ENCODE measurements at regions not wholly inside any gene's neighbourhood (a gene's known extent, or its start where the extent isn't known, plus 50 kb on each side); places are given as distances from the start of the nearest gene placed in this dataset.

- no peak for DNase-seq (ENCODE audit: extremely low spot score)
- no peak for TF ChIP-seq TARDBP (IDR thresholded peaks at IDR 0.05)
- TF ChIP-seq LEF1 (IDR thresholded peaks at IDR 0.05; ENCODE audit: borderline replicate concordance), result no peak
- TF ChIP-seq SUZ12 (IDR thresholded peaks at IDR 0.05), result no peak
- TF ChIP-seq ARNT (IDR thresholded peaks at IDR 0.05), result no peak
- no peak for TF ChIP-seq PKNOX1 (IDR thresholded peaks at IDR 0.05)
- TF ChIP-seq L3MBTL2 (conservative IDR thresholded peaks at IDR 0.05), result no peak
- TF ChIP-seq ELF4 (IDR thresholded peaks at IDR 0.05), result no peak
- no peak for TF ChIP-seq HDGF (IDR thresholded peaks at IDR 0.05; ENCODE audit: borderline replicate concordance)
- no peak for TF ChIP-seq NFRKB (IDR thresholded peaks at IDR 0.05)
- TF ChIP-seq FOXM1 (IDR thresholded peaks at IDR 0.05; ENCODE audit: borderline replicate concordance), result no peak
- TF ChIP-seq FOXK2 (IDR thresholded peaks at IDR 0.05), result no peak
- no peak for TF ChIP-seq FOXA1 (IDR thresholded peaks at IDR 0.05)
- no peak for TF ChIP-seq ZNF384 (IDR thresholded peaks at IDR 0.05)
- TF ChIP-seq BHLHE40 (IDR thresholded peaks at IDR 0.05; ENCODE audit: borderline replicate concordance), result no peak
- TF ChIP-seq SP1 (IDR thresholded peaks at IDR 0.05), result no peak
- TF ChIP-seq CTBP1 (IDR thresholded peaks at IDR 0.05; ENCODE audit: borderline replicate concordance), result no peak
- POLR2A ChIA-PET, result no interaction called here
- CTCF ChIA-PET, result no interaction called here
Measured at GRCh38 chrX:146144039-146144438, 326.4 kb downstream of the SLITRK2 start.

- CTCF ChIA-PET, result no interaction called here
- POLR2A ChIA-PET, result no interaction called here
- no peak for DNase-seq (ENCODE audit: extremely low spot score)
Measured at GRCh38 chrX:146154191-146154590, 336.6 kb downstream of the SLITRK2 start.

GRCh38 chrX:146160443-146161203, 343.0 kb downstream of the SLITRK2 start:
- CTCF ChIA-PET, result no interaction called here
- POLR2A ChIA-PET, result no interaction called here
- DNase-seq (ENCODE audit: extremely low spot score), result no peak
- TF ChIP-seq SUZ12 (IDR thresholded peaks at IDR 0.05) (no peak), CTBP1 (IDR thresholded peaks at IDR 0.05; ENCODE audit: borderline replicate concordance) (no peak), L3MBTL2 (conservative IDR thresholded peaks at IDR 0.05) (no peak), PKNOX1 (IDR thresholded peaks at IDR 0.05) (no peak), FOXA1 (IDR thresholded peaks at IDR 0.05) (no peak), ARNT (IDR thresholded peaks at IDR 0.05) (no peak), NFRKB (IDR thresholded peaks at IDR 0.05) (no peak), BHLHE40 (IDR thresholded peaks at IDR 0.05; ENCODE audit: borderline replicate concordance) (no peak), FOXM1 (IDR thresholded peaks at IDR 0.05; ENCODE audit: borderline replicate concordance) (no peak), ZNF384 (IDR thresholded peaks at IDR 0.05) (no peak), HDGF (IDR thresholded peaks at IDR 0.05; ENCODE audit: borderline replicate concordance) (no peak), TARDBP (IDR thresholded peaks at IDR 0.05) (no peak), SP1 (IDR thresholded peaks at IDR 0.05) (no peak), ELF4 (IDR thresholded peaks at IDR 0.05) (no peak), FOXK2 (IDR thresholded peaks at IDR 0.05) (no peak), LEF1 (IDR thresholded peaks at IDR 0.05; ENCODE audit: borderline replicate concordance) (no peak)

More at GRCh38 chrX:146154191-146154590, 336.6 kb downstream of the SLITRK2 start:
- no peak for TF ChIP-seq ELF4 (IDR thresholded peaks at IDR 0.05)
- TF ChIP-seq CTBP1 (IDR thresholded peaks at IDR 0.05; ENCODE audit: borderline replicate concordance), result no peak
- no peak for TF ChIP-seq TARDBP (IDR thresholded peaks at IDR 0.05)

GRCh38 chrX:146173742-146174141, 356.1 kb downstream of the SLITRK2 start:
- DNase-seq (ENCODE audit: extremely low spot score), result no peak
- TF ChIP-seq BHLHE40 (IDR thresholded peaks at IDR 0.05; ENCODE audit: borderline replicate concordance) (no peak), HDGF (IDR thresholded peaks at IDR 0.05; ENCODE audit: borderline replicate concordance) (no peak), FOXM1 (IDR thresholded peaks at IDR 0.05; ENCODE audit: borderline replicate concordance) (no peak), PKNOX1 (IDR thresholded peaks at IDR 0.05) (no peak), TARDBP (IDR thresholded peaks at IDR 0.05) (no peak), SUZ12 (IDR thresholded peaks at IDR 0.05) (no peak), ZNF384 (IDR thresholded peaks at IDR 0.05) (no peak), ARNT (IDR thresholded peaks at IDR 0.05) (no peak), LEF1 (IDR thresholded peaks at IDR 0.05; ENCODE audit: borderline replicate concordance) (no peak), NFRKB (IDR thresholded peaks at IDR 0.05) (no peak), FOXK2 (IDR thresholded peaks at IDR 0.05) (no peak), CTBP1 (IDR thresholded peaks at IDR 0.05; ENCODE audit: borderline replicate concordance) (no peak), ELF4 (IDR thresholded peaks at IDR 0.05) (no peak), FOXA1 (IDR thresholded peaks at IDR 0.05) (no peak), L3MBTL2 (conservative IDR thresholded peaks at IDR 0.05) (no peak)
- POLR2A ChIA-PET, result no interaction called here
- CTCF ChIA-PET, result no interaction called here

- ChIA-PET POLR2A (no interaction called here), CTCF (no interaction called here)
- no peak for DNase-seq (ENCODE audit: extremely low spot score)
- TF ChIP-seq ARNT (IDR thresholded peaks at IDR 0.05) (no peak), BHLHE40 (IDR thresholded peaks at IDR 0.05; ENCODE audit: borderline replicate concordance) (no peak)
Measured at GRCh38 chrX:146181858-146182257, 364.2 kb downstream of the SLITRK2 start.

GRCh38 chrX:146186540-146186939, 368.9 kb downstream of the SLITRK2 start:
- TF ChIP-seq FOXM1 (IDR thresholded peaks at IDR 0.05; ENCODE audit: borderline replicate concordance), result no peak
- TF ChIP-seq FOXA1 (IDR thresholded peaks at IDR 0.05), result no peak
- no peak for TF ChIP-seq ZNF384 (IDR thresholded peaks at IDR 0.05)
- TF ChIP-seq SUZ12 (IDR thresholded peaks at IDR 0.05), result no peak
- no peak for TF ChIP-seq PKNOX1 (IDR thresholded peaks at IDR 0.05)
- no peak for TF ChIP-seq FOXK2 (IDR thresholded peaks at IDR 0.05)
- TF ChIP-seq HDGF (IDR thresholded peaks at IDR 0.05; ENCODE audit: borderline replicate concordance), result no peak
- TF ChIP-seq ARNT (IDR thresholded peaks at IDR 0.05), result no peak
- TF ChIP-seq CTBP1 (IDR thresholded peaks at IDR 0.05; ENCODE audit: borderline replicate concordance), result no peak
- no peak for TF ChIP-seq NFRKB (IDR thresholded peaks at IDR 0.05)
- no peak for TF ChIP-seq L3MBTL2 (conservative IDR thresholded peaks at IDR 0.05)
- no peak for TF ChIP-seq BHLHE40 (IDR thresholded peaks at IDR 0.05; ENCODE audit: borderline replicate concordance)
- TF ChIP-seq TARDBP (IDR thresholded peaks at IDR 0.05), result no peak
- no peak for TF ChIP-seq SP1 (IDR thresholded peaks at IDR 0.05)
- TF ChIP-seq ELF4 (IDR thresholded peaks at IDR 0.05), result no peak
- TF ChIP-seq LEF1 (IDR thresholded peaks at IDR 0.05; ENCODE audit: borderline replicate concordance), result no peak
- DNase-seq (ENCODE audit: extremely low spot score), result no peak
- ChIA-PET POLR2A (no interaction called here), CTCF (no interaction called here)
